DMS53 treated with DMSO at 0.1 percent for 48 hours (cell line): ENCODE measurements at regions not wholly inside any gene's neighbourhood (a gene's known extent, or its start where the extent isn't known, plus 50 kb on each side); places are given as distances from the start of the nearest gene placed in this dataset.

Experiments
- DNase-seq: peaks from one replicate; lab custom pipeline; 2025; ENCODE audit not compliant: unreplicated experiment; lab: John Stamatoyannopoulos, UW

- no peak for DNase-seq
Observed at GRCh38 chr11:92775003-92775676, 194.3 kb upstream of the MTNR1B start.

- DNase-seq: no peak
Observed at GRCh38 chr11:92776676-92777075, 192.8 kb upstream of the MTNR1B start.

- DNase-seq: no peak
Observed at GRCh38 chr11:92779746-92780145, 189.7 kb upstream of the MTNR1B start.

- DNase-seq: no peak
Observed at GRCh38 chr11:92781151-92781550, 188.3 kb upstream of the MTNR1B start.

- no peak for DNase-seq
Observed at GRCh38 chr11:92782806-92783205, 186.6 kb upstream of the MTNR1B start.

GRCh38 chr11:92784331-92784730, 185.1 kb upstream of the MTNR1B start:
- no peak for DNase-seq

- no peak for DNase-seq
Observed at GRCh38 chr11:92787638-92788037, 181.8 kb upstream of the MTNR1B start.

- DNase-seq: no peak
Observed at GRCh38 chr11:92789761-92790160, 179.7 kb upstream of the MTNR1B start.

- no peak for DNase-seq
Observed at GRCh38 chr11:92790366-92790765, 179.1 kb upstream of the MTNR1B start.

GRCh38 chr11:92790926-92791616, 178.4 kb upstream of the MTNR1B start:
- DNase-seq: no peak

- no peak for DNase-seq
Observed at GRCh38 chr11:92791886-92792285, 177.6 kb upstream of the MTNR1B start.

- DNase-seq: no peak
Observed at GRCh38 chr11:92793189-92793588, 176.3 kb upstream of the MTNR1B start.

- no peak for DNase-seq
Observed at GRCh38 chr11:92794783-92795182, 174.7 kb upstream of the MTNR1B start.

GRCh38 chr11:92796744-92797143, 172.7 kb upstream of the MTNR1B start:
- DNase-seq: no peak

GRCh38 chr11:92797874-92798273, 171.6 kb upstream of the MTNR1B start:
- DNase-seq: no peak

GRCh38 chr11:92801685-92802084, 167.8 kb upstream of the MTNR1B start:
- DNase-seq: no peak

- no peak for DNase-seq
Observed at GRCh38 chr11:92802644-92803043, 166.8 kb upstream of the MTNR1B start.

GRCh38 chr11:92803391-92803790, 166.1 kb upstream of the MTNR1B start:
- no peak for DNase-seq

- no peak for DNase-seq
Observed at GRCh38 chr11:92804388-92804966, 165.0 kb upstream of the MTNR1B start.

- DNase-seq: no peak
Observed at GRCh38 chr11:92808022-92808421, 161.4 kb upstream of the MTNR1B start.

GRCh38 chr11:92810423-92811064, 158.9 kb upstream of the MTNR1B start:
- no peak for DNase-seq

- no peak for DNase-seq
Observed at GRCh38 chr11:92811341-92811740, 158.1 kb upstream of the MTNR1B start.
